ENCODE measurements at regions not wholly inside any gene's neighbourhood (a gene's known extent, or its start where the extent isn't known, plus 50 kb on each side); places are given as distances from the start of the nearest gene placed in this dataset.

DNA sequence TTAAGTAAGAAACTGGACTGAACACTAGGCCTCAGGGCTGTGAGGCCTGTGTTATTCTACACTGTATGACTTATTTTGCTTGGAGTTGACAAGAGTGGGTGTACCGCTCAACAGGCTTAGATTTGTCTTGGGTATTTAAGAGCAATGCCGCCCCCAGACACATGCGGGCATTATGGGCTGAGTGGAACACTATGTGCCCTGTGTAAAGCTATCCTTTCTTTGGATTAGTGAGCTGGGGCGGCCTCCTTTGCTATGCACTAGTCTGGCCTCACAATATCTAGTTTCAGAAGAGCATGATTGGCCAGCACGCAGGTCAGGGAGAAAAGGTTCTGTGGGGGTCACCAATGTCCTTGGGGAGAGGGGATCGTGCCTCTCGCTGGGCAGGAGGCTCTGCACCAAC lies 206.3 kb upstream of the GDNF start:
- TF ChIP-seq, protein P1, sequence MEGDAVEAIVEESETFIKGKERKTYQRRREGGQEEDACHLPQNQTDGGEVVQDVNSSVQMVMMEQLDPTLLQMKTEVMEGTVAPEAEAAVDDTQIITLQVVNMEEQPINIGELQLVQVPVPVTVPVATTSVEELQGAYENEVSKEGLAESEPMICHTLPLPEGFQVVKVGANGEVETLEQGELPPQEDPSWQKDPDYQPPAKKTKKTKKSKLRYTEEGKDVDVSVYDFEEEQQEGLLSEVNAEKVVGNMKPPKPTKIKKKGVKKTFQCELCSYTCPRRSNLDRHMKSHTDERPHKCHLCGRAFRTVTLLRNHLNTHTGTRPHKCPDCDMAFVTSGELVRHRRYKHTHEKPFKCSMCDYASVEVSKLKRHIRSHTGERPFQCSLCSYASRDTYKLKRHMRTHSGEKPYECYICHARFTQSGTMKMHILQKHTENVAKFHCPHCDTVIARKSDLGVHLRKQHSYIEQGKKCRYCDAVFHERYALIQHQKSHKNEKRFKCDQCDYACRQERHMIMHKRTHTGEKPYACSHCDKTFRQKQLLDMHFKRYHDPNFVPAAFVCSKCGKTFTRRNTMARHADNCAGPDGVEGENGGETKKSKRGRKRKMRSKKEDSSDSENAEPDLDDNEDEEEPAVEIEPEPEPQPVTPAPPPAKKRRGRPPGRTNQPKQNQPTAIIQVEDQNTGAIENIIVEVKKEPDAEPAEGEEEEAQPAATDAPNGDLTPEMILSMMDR (conservative IDR thresholded peaks at IDR 0.05) = no peak
- no peak for TF ChIP-seq EZH2 (IDR thresholded peaks at IDR 0.05; ENCODE audit: low read depth)

All from PC-9 (cell line).